ENCODE measurements at regions not wholly inside any gene's neighbourhood (a gene's known extent, or its start where the extent isn't known, plus 50 kb on each side); places are given as distances from the start of the nearest gene placed in this dataset.
A peak's percentile ranks its signal among the peaks of the same experiment; 100 is the strongest.
"Not testable (repeated sequence)": the region's sequence is repeated elsewhere in the genome, so short reads cannot be mapped to it uniquely, and the experiment has no call there.

GRCh38 chr6:78259935-78260334 lies 607.1 kb downstream of the MEI4 start:
- DNase-seq (ENCODE audit: low read depth) = no peak
- TF ChIP-seq CTCF (conservative IDR thresholded peaks at IDR 0.05; ENCODE audit: low read depth, low read length) = no peak
- no peak overlapping the region for H3K4me3 ChIP-seq (ENCODE audit: low read depth, low read length)

DNA sequence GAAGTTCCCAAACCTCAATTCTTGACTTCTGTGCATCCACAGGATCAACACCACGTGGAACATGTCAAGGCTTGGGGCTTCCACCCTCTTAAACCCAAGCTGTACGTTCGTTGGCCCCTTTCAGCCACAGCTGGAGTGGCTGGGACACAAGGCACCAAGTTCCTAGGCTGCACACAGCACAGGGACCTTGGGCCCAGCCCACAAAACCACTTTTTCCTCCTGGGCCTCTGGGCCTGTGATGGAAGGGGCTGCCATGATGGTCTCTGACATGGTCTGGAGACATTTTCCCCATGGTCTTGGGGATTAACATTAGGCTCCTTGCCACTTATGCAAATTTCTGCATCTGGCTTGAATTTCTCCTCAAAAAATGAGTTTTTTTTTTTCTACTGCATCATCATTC lies 606.9 kb upstream of the IRAK1BP1 start:
- H3K4me3 ChIP-seq (ENCODE audit: low read depth, low read length); DNase-seq (ENCODE audit: low read depth): not testable (repeated sequence)

DNA sequence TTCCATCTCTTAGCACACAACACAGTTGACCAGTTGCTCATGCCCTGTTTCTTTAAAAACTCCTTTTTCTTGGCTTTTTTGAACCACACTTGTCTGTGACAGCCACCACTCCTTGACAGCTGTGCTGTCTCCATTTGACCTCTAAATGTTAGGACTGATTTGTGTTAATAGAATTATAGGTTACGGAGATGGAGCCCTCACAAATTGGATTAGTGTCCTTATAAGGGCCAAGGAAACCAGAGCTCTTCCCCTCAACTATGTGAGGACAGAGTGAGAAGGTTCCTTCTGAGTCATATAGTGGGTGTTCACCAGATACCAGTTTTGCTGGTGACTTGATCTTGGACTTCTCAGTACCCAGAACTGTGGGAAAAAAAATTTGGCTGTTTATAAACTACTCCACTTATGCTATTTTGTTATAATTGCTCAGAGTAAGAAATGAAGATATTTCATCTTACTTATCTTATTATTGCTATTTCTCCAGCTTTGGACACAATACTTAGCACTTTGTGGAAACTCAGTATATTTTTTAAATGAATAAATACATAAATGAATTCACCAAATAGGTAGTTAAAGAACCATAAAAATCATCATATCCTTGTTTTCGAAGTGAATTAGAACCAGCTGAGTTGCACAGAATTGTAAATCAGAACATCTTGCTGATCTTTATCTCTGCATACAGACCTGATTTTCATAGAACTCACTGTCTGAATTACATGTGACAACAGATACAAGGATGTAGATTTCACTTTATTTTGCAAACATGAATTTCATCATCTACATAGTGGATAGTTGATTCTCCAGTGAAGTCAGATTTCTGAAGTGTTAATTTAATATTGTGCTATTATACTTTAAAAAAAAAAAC lies 598.5 kb upstream of the IRAK1BP1 start:
- no peak for DNase-seq (ENCODE audit: low read depth)
- no peak overlapping the region for H3K4me3 ChIP-seq (ENCODE audit: low read depth, low read length)
- TF ChIP-seq CTCF (conservative IDR thresholded peaks at IDR 0.05; ENCODE audit: low read depth, low read length) = no peak

- no peak for TF ChIP-seq CTCF (conservative IDR thresholded peaks at IDR 0.05; ENCODE audit: low read depth, low read length)
- no peak overlapping the region for H3K4me3 ChIP-seq (ENCODE audit: low read depth, low read length)
- peak; percentile 38 for DNase-seq (ENCODE audit: low read depth)
Observed at GRCh38 chr6:78300885-78301284, 566.5 kb upstream of the IRAK1BP1 start.

GRCh38 chr6:78302411-78302810 lies 564.9 kb upstream of the IRAK1BP1 start:
- no peak for TF ChIP-seq CTCF (conservative IDR thresholded peaks at IDR 0.05; ENCODE audit: low read depth, low read length)
- no peak overlapping the region for H3K4me3 ChIP-seq (ENCODE audit: low read depth, low read length)
- no peak for DNase-seq (ENCODE audit: low read depth)

- no peak overlapping the region for H3K4me3 ChIP-seq (ENCODE audit: low read depth, low read length)
- DNase-seq (ENCODE audit: low read depth) = peak; percentile 25
- peak; percentile 47 for TF ChIP-seq CTCF (conservative IDR thresholded peaks at IDR 0.05; ENCODE audit: low read depth, low read length)
Observed at GRCh38 chr6:78308025-78308424, 559.3 kb upstream of the IRAK1BP1 start.

DNA sequence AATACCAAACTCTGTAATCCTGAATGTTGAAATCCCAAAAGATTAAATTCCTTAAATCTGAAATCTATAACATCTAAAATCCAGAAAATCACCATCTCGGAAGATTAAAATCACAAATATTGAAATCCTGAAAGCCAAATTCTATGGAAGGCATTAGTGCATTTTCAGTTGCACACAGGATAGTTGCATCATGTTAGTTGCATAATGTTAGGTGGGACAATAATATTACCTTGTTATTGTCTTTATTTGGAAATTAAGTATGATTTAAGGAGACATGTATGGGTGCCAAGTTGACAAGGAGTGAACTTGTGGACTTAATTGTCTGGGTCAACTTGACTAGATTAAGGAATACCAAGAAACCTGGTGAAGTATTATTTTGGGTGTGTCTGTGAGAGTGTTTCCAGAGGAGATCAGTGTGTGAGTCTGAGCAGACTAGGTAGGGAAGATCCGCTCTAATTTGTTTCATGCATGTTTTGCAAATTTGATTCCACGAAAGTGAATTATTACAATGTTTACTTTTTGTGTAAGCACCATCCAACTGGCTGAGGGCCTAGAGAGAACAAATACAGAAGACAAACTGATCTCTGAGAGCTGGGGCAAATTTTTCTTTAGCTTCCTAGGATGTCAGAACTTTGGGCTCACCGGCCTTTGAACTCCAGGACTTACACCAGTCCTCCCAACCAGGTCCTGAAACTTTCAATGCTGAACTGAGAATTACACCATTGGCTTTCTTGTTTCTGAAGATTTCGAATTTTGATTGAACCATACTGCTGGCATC lies 545.1 kb upstream of the IRAK1BP1 start:
- TF ChIP-seq CTCF (conservative IDR thresholded peaks at IDR 0.05; ENCODE audit: low read depth, low read length) = no peak
- no peak for DNase-seq (ENCODE audit: low read depth)
- no peak overlapping the region for H3K4me3 ChIP-seq (ENCODE audit: low read depth, low read length)

All from choroid plexus epithelial cell (primary cell).